Neuronal stem cell (in vitro differentiated cells): ENCODE measurements at regions not wholly inside any gene's neighbourhood (a gene's known extent, or its start where the extent isn't known, plus 50 kb on each side); places are given as distances from the start of the nearest gene placed in this dataset.

Experiments used
- DNase-seq: peaks from one replicate; pipeline ENCODE4 v3.0.0-alpha.2; 2013; ENCODE audit warnings: low spot score
- H2AFZ ChIP-seq: one replicate; pipeline ENCODE4 v1.6.1; 2013; ENCODE audit warnings: mild to moderate bottlenecking, low read length, inconsistent platforms
- H2AK5ac ChIP-seq: 2 replicates; pipeline ENCODE4 v1.6.1; 2013; ENCODE audit warnings: low read depth, mild to moderate bottlenecking, inconsistent platforms, low read length, moderate library complexity, mixed read lengths
- H2BK120ac ChIP-seq: 2 replicates; pipeline ENCODE4 v1.6.1; 2013; ENCODE audit warnings: low read depth, mild to moderate bottlenecking, inconsistent platforms, low read length, moderate library complexity, mixed read lengths
- H2BK12ac ChIP-seq: one replicate; pipeline ENCODE4 v1.6.1; 2013; ENCODE audit warnings: low read length, inconsistent platforms
- H2BK15ac ChIP-seq: 2 replicates; pipeline ENCODE4 v1.6.1; 2013; ENCODE audit warnings: mild to moderate bottlenecking, low read length, inconsistent platforms, mixed read lengths
- H2BK5ac ChIP-seq: one replicate; pipeline ENCODE4 v1.6.1; 2013; ENCODE audit warnings: inconsistent platforms, mild to moderate bottlenecking, low read length, moderate library complexity
- H3K14ac ChIP-seq: one replicate; pipeline ENCODE4 v1.6.1; 2013; ENCODE audit warnings: low read length, inconsistent platforms
- H3K18ac ChIP-seq: 2 replicates; pipeline ENCODE4 v1.6.1; 2013; ENCODE audit warnings: low read length, inconsistent platforms
- H3K23ac ChIP-seq: 2 replicates; pipeline ENCODE4 v1.6.1; 2013; ENCODE audit warnings: low read depth, mild to moderate bottlenecking, mixed read lengths, low read length, inconsistent platforms; ENCODE audit not compliant: poor library complexity
- H3K27ac ChIP-seq: replicated peaks from 3 replicates; pipeline ENCODE4 v1.5.1; 2013; ENCODE audit warnings: low read length, inconsistent platforms
- H3K27me3 ChIP-seq, 3 experiments: 2 replicates each; pipeline ENCODE4 v1.6.1; 2013; ENCODE audit warnings: low read length in 3 of 3, mild to moderate bottlenecking in 2 of 3, inconsistent platforms in 1 of 3, low read depth in 1 of 3, mixed read lengths in 1 of 3, moderate library complexity in 1 of 3; ENCODE audit not compliant: control insufficient read depth in 3 of 3, insufficient read depth in 3 of 3
- H3K36me3 ChIP-seq, 2 donors: replicated peaks in 1 of 2; 2 replicates each; pipeline ENCODE4 v1.6.1; 2013; ENCODE audit warnings: low read length in 2 of 2; ENCODE audit not compliant: control insufficient read depth in 2 of 2, insufficient read depth in 2 of 2
- H3K4ac ChIP-seq: 2 replicates; pipeline ENCODE4 v1.6.1; 2013; ENCODE audit warnings: inconsistent platforms, mild to moderate bottlenecking, low read length, moderate library complexity
- H3K4me1 ChIP-seq, 2 donors: 1 replicate in 1 of 2; 2 replicates in 1 of 2; pipeline ENCODE4 v1.6.1; 2013; ENCODE audit warnings: low read length in 2 of 2, low read depth in 1 of 2; ENCODE audit not compliant: control insufficient read depth in 2 of 2, insufficient read depth in 1 of 2
- H3K4me2 ChIP-seq: one replicate; pipeline ENCODE4 v1.6.1; 2013; ENCODE audit warnings: mild to moderate bottlenecking, low read length, inconsistent platforms; ENCODE audit not compliant: insufficient read depth, poor library complexity, severe bottlenecking
- H3K4me3 ChIP-seq, 2 donors: 2 replicates each; pipeline ENCODE4 v1.5.1; 2013; ENCODE audit warnings: low read length in 2 of 2, mild to moderate bottlenecking in 2 of 2, inconsistent platforms in 1 of 2, moderate library complexity in 1 of 2
- H3K79me1 ChIP-seq: one replicate; pipeline ENCODE4 v1.6.1; 2013; ENCODE audit warnings: low read depth, mild to moderate bottlenecking, inconsistent platforms, low read length, moderate library complexity
- H3K9ac ChIP-seq: one replicate; pipeline ENCODE4 v1.6.1; 2013; ENCODE audit warnings: mild to moderate bottlenecking, low read depth, low read length, inconsistent platforms; ENCODE audit not compliant: poor library complexity
- H3K9me3 ChIP-seq, 2 donors: replicated peaks in 1 of 2; 2 replicates each; pipeline versions ENCODE3 to v1.6.1; 2013; ENCODE audit warnings: low read length in 2 of 2, mild to moderate bottlenecking in 2 of 2, inconsistent platforms in 1 of 2, low read depth in 1 of 2, mixed read lengths in 1 of 2, moderate library complexity in 1 of 2; ENCODE audit not compliant: control insufficient read depth in 2 of 2, insufficient read depth in 1 of 2
- H4K8ac ChIP-seq: one replicate; pipeline ENCODE4 v1.6.1; 2013; ENCODE audit warnings: low read depth, mild to moderate bottlenecking, inconsistent platforms, low read length, moderate library complexity
- H4K91ac ChIP-seq: one replicate; pipeline ENCODE4 v1.6.1; 2013; ENCODE audit warnings: low read length, low read depth, mild to moderate bottlenecking, inconsistent platforms; ENCODE audit not compliant: poor library complexity
- WGBS, 2 donors: extraction: QIAGEN DNeasy Blood & Tissue Kit; methylation state at CpG; one replicate each; pipeline ENCODE4 v1.1.7; 2013; ENCODE audit warnings: missing lambda C conversion rate in 2 of 2, mixed read lengths in 1 of 2; ENCODE audit not compliant: insufficient read length in 2 of 2, insufficient replicate concordance in 1 of 2; ENCODE audit errors: extremely low coverage in 2 of 2; 5-methylcytosine and 5-hydroxymethylcytosine counted together

GRCh38 chrX:18102006-18102405 lies 118.7 kb downstream of the BEND2 start:
- no peak overlapping the region for H2BK15ac ChIP-seq
- H3K4ac ChIP-seq = no peak overlapping the region
- no peaks in the 10 kb centered on the region for H3K9me3 ChIP-seq

GRCh38 chrX:18101087-18101486 lies 119.6 kb downstream of the BEND2 start:
- Histone ChIP-seq H2BK12ac (no peak overlapping the region), H3K18ac (no peak overlapping the region), H3K4me3 (no peak overlapping the region), H3K9ac (no peak overlapping the region), H3K4me1 (no peaks in the 10 kb centered on the region), H3K4me2 (no peak overlapping the region), H4K8ac (no peak overlapping the region), H3K23ac (no peak overlapping the region), H3K27me3 (peaks cover 0 to 17% (median 0%) of the 10 kb centered on the region in 3 experiments), H2BK15ac (no peak overlapping the region), H3K4ac (no peak overlapping the region), H3K79me1 (no peaks in the 10 kb centered on the region), H4K91ac (no peak overlapping the region), H2AK5ac (no peak overlapping the region), H3K27ac (no peak overlapping the region), H3K9me3 (no peaks in the 10 kb centered on the region), H2BK120ac (no peak overlapping the region), H3K14ac (no peak overlapping the region), H3K36me3 (no peaks in the 10 kb centered on the region), H2AFZ (no peak overlapping the region), H2BK5ac (no peak overlapping the region)
- whole genome bisulfite sequencing, 2 donors = no CpG with 5 or more reads among the region's 5 CpGs
- no peak for DNase-seq

More at GRCh38 chrX:18102006-18102405, 118.7 kb downstream of the BEND2 start:
- Histone ChIP-seq H3K4me1 (no peaks in the 10 kb centered on the region), H3K79me1 (no peaks in the 10 kb centered on the region), H3K4me2 (no peak overlapping the region), H2BK5ac (no peak overlapping the region), H2BK120ac (no peak overlapping the region), H2BK12ac (no peak overlapping the region), H4K8ac (no peak overlapping the region), H2AK5ac (no peak overlapping the region), H3K23ac (no peak overlapping the region), H3K27me3 (peaks cover 0 to 11% (median 0%) of the 10 kb centered on the region in 3 experiments), H3K9ac (no peak overlapping the region), H4K91ac (no peak overlapping the region), H3K36me3 (no peaks in the 10 kb centered on the region), H3K14ac (no peak overlapping the region), H2AFZ (no peak overlapping the region), H3K27ac (no peak overlapping the region), H3K4me3 (no peak overlapping the region), H3K18ac (no peak overlapping the region)
- no peak for DNase-seq
- no CpG with 5 or more reads among the region's 5 CpGs for WGBS, 2 donors

- Histone ChIP-seq H2BK5ac (no peak overlapping the region), H3K36me3 (no peaks in the 10 kb centered on the region), H3K27me3 (peaks cover 0 to 17% (median 0%) of the 10 kb centered on the region in 3 experiments), H4K8ac (no peak overlapping the region), H2BK12ac (no peak overlapping the region), H2BK120ac (no peak overlapping the region), H3K14ac (no peak overlapping the region), H3K4me1 (no peaks in the 10 kb centered on the region), H2AK5ac (no peak overlapping the region), H3K4me2 (no peak overlapping the region), H3K79me1 (no peaks in the 10 kb centered on the region), H3K18ac (no peak overlapping the region), H3K9me3 (no peaks in the 10 kb centered on the region), H3K4ac (no peak overlapping the region), H4K91ac (no peak overlapping the region), H2BK15ac (no peak overlapping the region), H3K23ac (no peak overlapping the region), H3K27ac (no peak overlapping the region), H3K4me3 (no peak overlapping the region), H2AFZ (no peak overlapping the region), H3K9ac (no peak overlapping the region)
- no peak for DNase-seq
- no CpG with 5 or more reads among the region's 6 CpGs for WGBS, 2 donors
Measured at GRCh38 chrX:18099745-18100144, 120.9 kb downstream of the BEND2 start.

GRCh38 chrX:18098763-18099162 lies 121.9 kb downstream of the BEND2 start:
- no peak for DNase-seq
- no peak overlapping the region for H2BK120ac ChIP-seq
- no CpG with 5 or more reads among the region's 14 CpGs for WGBS, 2 donors

More at GRCh38 chrX:18098763-18099162, 121.9 kb downstream of the BEND2 start:
- H3K23ac ChIP-seq = no peak overlapping the region
- H3K4ac ChIP-seq = no peak overlapping the region
- no peaks in the 10 kb centered on the region for H3K9me3 ChIP-seq
- H4K8ac ChIP-seq = no peak overlapping the region
- no peak overlapping the region for H4K91ac ChIP-seq
- no peak overlapping the region for H3K4me3 ChIP-seq
- no peak overlapping the region for H3K18ac ChIP-seq
- no peak overlapping the region for H3K9ac ChIP-seq
- peak overlapping the region; percentile 41 for H2AFZ ChIP-seq
- H2BK5ac ChIP-seq = no peak overlapping the region
- H3K27me3 ChIP-seq = peaks cover 0 to 17% (median 0%) of the 10 kb centered on the region in 3 experiments
- no peak overlapping the region for H2BK12ac ChIP-seq
- H2AK5ac ChIP-seq = no peak overlapping the region
- peak overlapping the region; percentile 33 for H3K4me2 ChIP-seq
- no peak overlapping the region for H3K27ac ChIP-seq
- H3K4me1 ChIP-seq = no peaks in the 10 kb centered on the region
- H2BK15ac ChIP-seq = no peak overlapping the region
- H3K14ac ChIP-seq = no peak overlapping the region
- no peaks in the 10 kb centered on the region for H3K36me3 ChIP-seq
- no peaks in the 10 kb centered on the region for H3K79me1 ChIP-seq
